ENCODE measurements at regions not wholly inside any gene's neighbourhood (a gene's known extent, or its start where the extent isn't known, plus 50 kb on each side); places are given as distances from the start of the nearest gene placed in this dataset.

- TF ChIP-seq EZH2 (IDR thresholded peaks at IDR 0.05; ENCODE audit: borderline replicate concordance, low read depth, low read length, poor library complexity, severe bottlenecking) (no peak), CTCF (conservative IDR thresholded peaks at IDR 0.05; ENCODE audit: low read depth, low read length) (no peak)
Measured at GRCh38 chr20:48069596-48069995, 284.3 kb upstream of the SULF2 start.

Measured in A673 (cell line).